SH-SY5Y (cell line): ENCODE measurements at regions not wholly inside any gene's neighbourhood (a gene's known extent, or its start where the extent isn't known, plus 50 kb on each side); places are given as distances from the start of the nearest gene placed in this dataset.

Experiments used
- GATA2 ChIP-seq: IDR thresholded peaks from 2 replicates; pipeline ENCODE4 v1.6.1; 2011; ENCODE audit warnings: mild to moderate bottlenecking, low read depth, low read length
- GATA3 ChIP-seq: IDR thresholded peaks from 2 replicates; pipeline ENCODE4 v1.6.1; 2011; ENCODE audit warnings: low read depth, mild to moderate bottlenecking, low read length, moderate library complexity

- TF ChIP-seq GATA2, result no peak
- no peak for TF ChIP-seq GATA3
Observed at GRCh38 chr5:82416512-82416911, 138.4 kb upstream of the RPS23 start.
